Limb (tissue), 2 donors: ENCODE measurements at regions not wholly inside any gene's neighbourhood (a gene's known extent, or its start where the extent isn't known, plus 50 kb on each side); places are given as distances from the start of the nearest gene placed in this dataset.
"Not testable (repeated sequence)": the region's sequence is repeated elsewhere in the genome, so short reads cannot be mapped to it uniquely, and the experiment has no call there.

Source experiments
- DNase-seq, 2 donors: peaks; one replicate each; pipeline ENCODE4 v3.0.0-alpha.2; 2016; ENCODE audit errors: extremely low spot score in 2 of 2

- no peak for DNase-seq
These were observed 273.8 kb upstream of the IRX4 start for GRCh38 chr5:2156358-2157059.

DNA sequence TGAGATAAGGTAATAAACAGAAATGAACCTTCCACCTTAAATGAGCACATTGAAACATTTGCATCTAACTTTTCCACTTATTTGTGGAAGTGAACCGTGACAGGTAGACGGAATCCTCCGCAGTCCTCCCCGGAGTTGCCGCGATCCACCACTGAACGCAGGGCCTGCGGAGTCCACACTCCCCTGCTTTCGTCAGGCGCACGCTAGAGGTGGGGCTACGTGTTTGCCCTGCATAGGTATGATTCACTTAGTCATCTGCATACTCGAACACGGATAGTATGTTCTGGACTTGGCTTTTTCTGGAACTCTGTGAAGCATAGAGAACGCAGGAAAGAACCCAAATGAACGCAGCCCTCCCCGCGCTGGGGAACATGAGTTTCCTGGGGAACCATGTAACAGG lies 272.8 kb upstream of the IRX4 start:
- no peak for DNase-seq

GRCh38 chr5:2153802-2154201 lies 271.1 kb upstream of the IRX4 start:
- no peak for DNase-seq

GRCh38 chr5:2153350-2153749 lies 270.6 kb upstream of the IRX4 start:
- no peak for DNase-seq

GRCh38 chr5:2151301-2151888 lies 268.7 kb upstream of the IRX4 start:
- DNase-seq = not testable (repeated sequence)

DNA sequence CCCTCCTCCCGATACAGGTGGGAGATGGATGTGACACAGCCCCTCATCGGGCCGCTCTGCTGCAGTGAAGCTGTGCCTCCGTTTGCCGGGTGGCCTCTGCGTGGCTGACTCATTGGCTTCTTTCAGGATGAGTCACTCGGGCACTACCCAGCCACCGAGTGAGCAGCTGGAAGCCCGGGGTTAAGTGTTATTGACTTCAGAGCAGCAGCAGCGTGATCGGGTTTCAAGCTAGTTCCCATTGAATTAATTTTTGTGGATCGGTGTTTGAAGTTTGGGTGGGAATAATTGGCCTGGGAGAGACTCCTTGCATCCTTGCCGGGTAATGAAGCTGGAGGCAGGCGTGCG lies 266.4 kb upstream of the IRX4 start:
- DNase-seq = no peak

- DNase-seq = no peak
These were observed 265.8 kb upstream of the IRX4 start for GRCh38 chr5:2148312-2149194.

DNA sequence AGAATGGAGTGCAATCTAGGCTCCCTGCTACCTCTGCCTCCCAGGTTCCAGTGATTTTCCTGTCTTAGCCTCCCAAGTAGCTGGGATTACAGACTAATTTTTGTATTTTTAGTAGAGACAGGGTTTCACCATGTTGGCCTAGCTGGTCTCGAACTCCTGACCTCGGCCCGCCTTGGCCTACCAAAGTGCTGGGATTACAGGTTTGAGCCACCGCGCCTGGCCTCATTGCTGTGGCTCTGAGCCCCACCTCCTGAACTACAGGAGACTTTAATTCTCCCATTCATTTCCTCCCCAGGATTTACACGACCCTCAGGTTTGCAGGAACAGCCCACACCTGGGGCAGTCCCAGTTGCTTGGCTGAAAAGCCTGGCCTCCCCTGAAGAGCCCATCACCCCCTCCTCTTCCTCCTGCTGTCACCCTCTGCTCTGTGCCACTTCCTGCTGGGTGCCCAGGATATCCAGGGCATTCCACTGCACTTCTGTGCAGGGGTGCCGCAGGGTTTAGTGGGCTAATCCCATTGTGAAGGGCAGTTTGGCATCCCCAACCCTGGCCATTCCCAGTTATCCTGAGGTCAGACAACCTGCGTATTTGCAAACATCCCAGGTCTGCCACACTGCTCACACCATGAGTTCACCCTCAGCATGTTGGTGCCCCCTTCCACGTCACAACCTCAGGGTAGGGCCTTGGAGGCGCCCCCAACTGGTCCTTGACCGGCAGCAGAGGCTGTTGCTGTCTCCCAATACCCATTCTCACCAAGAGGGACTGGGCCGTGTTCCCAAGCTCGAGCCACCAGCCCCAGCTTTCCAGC lies 265.0 kb upstream of the IRX4 start:
- no peak for DNase-seq

DNA sequence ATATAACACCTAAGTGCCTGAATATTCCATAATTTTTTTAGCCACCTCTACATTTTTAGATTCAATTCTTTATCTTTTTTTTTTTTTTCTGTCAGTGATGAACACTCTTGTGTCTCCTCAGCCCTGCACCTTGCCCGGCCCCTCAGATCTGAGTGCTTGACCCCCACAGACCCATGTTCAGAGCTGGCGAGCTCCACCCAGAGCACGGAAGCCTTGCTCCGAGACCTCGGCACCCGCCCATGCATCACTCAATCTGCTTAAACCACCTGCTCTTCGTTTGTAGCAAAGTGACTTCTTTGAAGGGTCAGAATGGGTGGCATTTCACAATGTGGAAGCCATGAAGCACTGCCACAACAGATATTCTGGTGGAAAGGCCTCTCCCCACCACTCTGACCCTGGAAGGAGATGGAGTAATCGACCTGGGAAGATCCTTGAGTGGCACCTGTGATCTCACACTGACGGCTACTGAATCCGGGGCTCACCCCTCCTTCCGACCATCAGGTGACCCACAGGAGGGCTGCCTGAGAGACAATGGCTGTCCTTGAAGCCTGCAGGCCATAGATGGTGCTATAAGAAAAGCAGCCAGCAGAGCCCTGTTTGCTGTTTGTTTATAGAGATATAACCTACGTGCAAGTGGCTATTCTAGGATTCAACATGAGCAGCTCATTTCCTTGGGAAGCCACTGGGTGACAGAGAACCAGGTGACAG lies 261.1 kb upstream of the IRX4 start:
- no peak for DNase-seq

DNA sequence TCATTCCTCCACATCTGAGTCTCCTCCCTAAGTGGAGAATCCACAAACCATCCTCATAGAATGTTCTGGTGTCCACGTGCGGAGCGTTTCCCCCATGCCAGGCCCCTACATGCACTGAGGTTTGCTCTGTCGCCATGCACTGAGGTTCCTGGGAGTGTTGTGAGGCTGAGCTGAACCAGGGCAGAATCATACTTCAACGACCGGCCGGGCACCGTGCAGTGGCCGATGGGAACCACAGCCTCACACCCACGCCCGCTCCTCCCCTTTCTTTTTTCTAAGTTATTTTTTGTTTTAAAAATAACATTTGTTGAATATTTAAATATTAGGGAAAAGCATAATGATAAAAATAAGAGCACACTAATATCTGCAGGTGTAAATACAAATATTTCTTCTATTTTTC lies 260.4 kb upstream of the IRX4 start:
- no peak for DNase-seq

- no peak for DNase-seq
These were observed 259.8 kb upstream of the IRX4 start for GRCh38 chr5:2142456-2142954.

- DNase-seq = no peak
These were observed 258.7 kb upstream of the IRX4 start for GRCh38 chr5:2141254-2142000.

- DNase-seq = no peak
These were observed 257.9 kb upstream of the IRX4 start for GRCh38 chr5:2140501-2141175.

GRCh38 chr5:2139478-2139877 lies 256.8 kb upstream of the IRX4 start:
- DNase-seq = no peak

DNA sequence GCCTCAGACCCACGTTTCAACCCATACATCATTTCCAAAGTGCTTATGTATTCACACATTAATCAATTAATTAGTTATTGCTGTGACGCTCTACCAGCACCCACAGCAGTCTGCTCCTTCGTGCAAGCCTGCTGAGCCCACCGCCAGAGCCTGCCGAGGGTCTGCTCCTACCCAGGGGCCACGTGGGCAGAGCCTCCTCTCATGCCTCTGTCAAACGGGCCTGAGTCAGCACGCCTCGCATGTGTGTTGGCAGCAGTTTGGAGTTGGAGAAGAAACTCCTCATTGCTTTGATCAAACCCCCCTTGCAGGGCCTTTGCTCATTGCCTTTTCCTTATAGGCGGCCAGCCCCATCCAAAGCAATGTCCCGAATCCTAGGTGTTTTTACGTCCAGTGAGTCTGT lies 256.2 kb upstream of the IRX4 start:
- no peak for DNase-seq

DNA sequence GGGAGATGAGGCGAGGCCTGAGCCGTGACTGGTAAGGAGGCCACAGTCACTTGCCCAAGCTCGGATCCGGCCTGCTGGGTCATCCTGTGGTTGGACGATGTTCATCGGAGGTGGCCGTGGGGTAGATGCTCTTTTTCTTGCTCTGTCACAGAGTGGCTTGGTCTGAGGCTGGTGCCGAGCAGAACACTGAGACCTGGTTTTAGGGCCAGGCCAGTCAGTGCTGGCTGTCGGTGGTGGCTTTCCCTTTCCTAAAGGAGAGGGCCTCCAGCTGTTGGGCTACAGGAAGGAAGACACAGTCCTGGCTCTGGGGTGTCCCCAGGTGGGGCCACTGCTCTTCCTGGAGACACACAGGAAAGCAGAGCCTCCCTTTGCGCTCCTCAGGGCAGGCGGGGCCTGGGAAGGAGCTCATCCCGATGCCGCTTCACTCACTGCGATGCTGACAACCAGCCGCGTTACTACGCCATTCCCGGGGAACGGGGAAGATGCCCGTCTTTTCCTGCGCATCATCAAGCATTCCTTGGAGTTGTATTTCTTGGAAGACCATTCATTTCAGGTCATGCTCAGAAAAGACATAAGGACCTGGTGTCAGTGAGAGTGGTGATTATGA lies 254.8 kb upstream of the IRX4 start:
- DNase-seq = no peak

- DNase-seq = no peak
These were observed 254.1 kb upstream of the IRX4 start for GRCh38 chr5:2136728-2137333.

- no peak for DNase-seq
These were observed 253.1 kb upstream of the IRX4 start for GRCh38 chr5:2135833-2136232.

- DNase-seq = no peak
These were observed 252.6 kb upstream of the IRX4 start for GRCh38 chr5:2135354-2135753.
